ENCODE measurements at regions not wholly inside any gene's neighbourhood (a gene's known extent, or its start where the extent isn't known, plus 50 kb on each side); places are given as distances from the start of the nearest gene placed in this dataset.

DNA sequence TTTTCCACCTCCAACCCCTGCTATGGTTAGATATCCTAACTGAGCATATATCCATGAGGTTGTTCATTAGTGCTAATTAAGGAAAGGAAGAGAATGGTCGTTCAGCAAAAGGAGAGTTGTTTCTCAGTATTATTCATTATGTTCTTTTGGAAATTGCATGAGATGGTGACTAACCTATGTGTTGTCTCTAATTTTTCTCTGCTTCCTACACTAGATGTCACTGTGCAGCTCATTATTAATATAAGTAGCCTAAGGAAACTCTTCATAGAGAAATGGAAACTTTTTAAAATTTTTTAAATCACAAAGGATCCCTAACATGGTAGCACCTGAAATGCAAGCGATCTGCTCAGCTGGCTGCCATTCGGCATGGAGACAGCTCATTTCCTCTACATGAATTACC lies 67.7 kb upstream of the FAM9A start:
- DNase-seq (ENCODE audit: low spot score) = peak; percentile 18

DNA sequence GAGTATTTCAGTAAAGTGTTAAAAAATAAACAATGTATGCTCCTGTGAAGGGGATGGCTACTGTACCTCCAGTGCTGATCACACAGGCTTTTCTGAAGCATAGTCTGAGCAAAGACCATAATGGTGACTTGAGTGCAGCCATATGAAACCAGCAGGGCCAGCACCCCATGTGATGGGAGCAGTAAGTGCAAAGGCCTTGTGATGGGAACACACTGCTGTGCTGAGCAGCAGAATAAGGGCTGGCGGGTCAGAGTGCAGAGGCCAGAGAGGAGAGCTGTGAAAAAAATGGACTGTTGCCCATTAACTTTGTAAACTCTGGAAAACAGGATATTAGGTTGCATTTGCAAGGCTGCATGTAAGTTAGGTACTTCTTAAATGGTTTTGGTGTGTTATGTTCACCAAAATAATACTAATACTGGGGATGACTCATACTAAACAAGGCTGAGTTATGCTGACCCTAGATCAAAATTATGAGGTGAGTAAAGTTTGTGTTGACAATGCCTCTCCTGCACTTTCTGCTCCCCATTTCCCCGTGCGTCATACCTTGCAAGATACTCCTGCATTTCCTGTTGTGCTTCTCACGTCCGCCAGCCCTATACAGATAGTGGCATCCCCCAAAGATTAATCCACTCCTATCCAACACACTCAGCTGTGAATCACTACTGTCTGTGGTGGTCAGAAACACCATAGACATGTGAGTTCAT lies 67.0 kb upstream of the FAM9A start:
- DNase-seq (ENCODE audit: low spot score) = peak; percentile 77

- DNase-seq (ENCODE audit: low spot score) = no peak
Observed at GRCh38 chrX:8867406-8867805, 66.2 kb upstream of the FAM9A start.

GRCh38 chrX:8864161-8864560 lies 63.0 kb upstream of the FAM9A start:
- no peak for DNase-seq (ENCODE audit: low spot score)

DNA sequence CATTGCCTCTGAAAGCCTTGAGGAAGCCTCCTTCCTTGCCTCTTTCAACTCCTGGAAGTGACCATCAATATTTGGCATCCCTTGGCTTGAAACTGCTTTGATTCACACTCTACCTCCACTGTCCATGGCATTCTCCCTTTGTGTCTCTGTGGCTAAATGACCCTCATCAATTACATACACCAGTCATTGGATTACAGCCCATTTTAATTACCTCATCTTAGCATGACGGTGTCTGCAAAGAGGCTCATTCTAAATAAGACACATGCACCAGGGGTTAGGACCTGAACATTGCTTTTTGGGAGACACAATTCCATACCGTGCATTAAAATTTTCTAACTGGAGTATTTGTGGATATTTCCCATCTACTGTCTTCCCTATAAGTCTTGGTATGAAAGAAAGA lies 60.7 kb upstream of the FAM9A start:
- DNase-seq (ENCODE audit: low spot score) = no peak

DNA sequence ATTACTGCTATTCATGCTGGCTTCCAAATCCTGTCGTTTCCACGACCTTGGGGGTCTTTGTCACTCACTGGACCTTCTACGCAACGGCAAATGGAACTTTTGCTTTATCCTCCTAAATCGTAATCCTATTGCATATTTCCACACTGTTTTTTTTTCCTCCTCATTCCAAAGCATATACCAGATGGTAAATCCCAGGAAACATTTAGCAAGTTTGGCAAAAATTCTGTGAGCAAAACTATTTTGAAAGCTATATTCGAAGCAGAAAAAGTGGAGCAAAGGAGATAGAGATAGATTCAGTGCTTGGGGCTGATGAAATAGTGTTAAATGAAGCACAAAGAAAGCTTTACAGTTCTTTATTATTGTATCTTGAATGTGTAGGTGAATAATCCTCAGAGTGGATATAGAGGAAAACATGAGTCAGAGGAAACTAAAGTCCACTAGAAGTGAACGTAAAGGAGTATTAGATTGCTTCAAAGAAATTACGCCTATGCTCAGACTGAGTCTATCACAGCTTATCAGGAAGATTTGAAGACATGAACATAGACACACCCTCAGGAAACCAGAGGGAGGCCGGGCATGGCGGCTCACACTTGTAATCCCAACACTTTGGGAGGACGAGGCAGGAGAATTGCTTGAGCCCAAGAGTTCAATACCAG lies 50.2 kb upstream of the FAM9A start:
- DNase-seq (ENCODE audit: low spot score) = no peak

All from kidney capillary endothelial cell (primary cell).